ENCODE measurements at regions not wholly inside any gene's neighbourhood (a gene's known extent, or its start where the extent isn't known, plus 50 kb on each side); places are given as distances from the start of the nearest gene placed in this dataset.

DNA sequence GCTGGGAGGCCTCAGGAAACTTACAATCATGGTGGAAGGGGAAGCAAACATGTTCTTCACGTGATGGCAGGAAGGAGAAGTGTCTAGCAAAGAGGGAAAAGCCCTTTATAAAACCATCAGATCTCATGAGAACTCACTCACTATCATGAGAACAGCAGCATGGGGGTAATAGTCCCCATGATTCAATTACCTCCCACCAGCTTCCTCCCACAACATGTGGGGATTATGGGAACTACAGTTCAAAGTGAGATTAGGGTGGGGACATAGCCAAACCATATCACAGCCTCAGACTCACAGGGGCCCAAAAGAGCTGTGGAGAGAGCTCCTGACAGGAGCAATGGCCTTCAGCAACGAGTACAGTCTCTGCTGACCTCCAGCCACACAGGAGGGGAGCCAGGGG, 151.4 kb downstream of the GXYLT1 start:
- Histone ChIP-seq H3K4me1 (ENCODE audit: insufficient read depth, low read length, poor library complexity, severe bottlenecking) (no peaks in the 10 kb centered on the region), H3K79me2 (ENCODE audit: insufficient read depth, low read length) (no peaks in the 10 kb centered on the region), H2AFZ (ENCODE audit: low read length) (no peak overlapping the region), H3K4me2 (ENCODE audit: low read depth, low read length, poor library complexity, severe bottlenecking) (no peak overlapping the region), H3K9me2 (replicated peaks; ENCODE audit: low read depth, low read length) (no peaks in the 10 kb centered on the region), H3K4me3 (ENCODE audit: low read length, poor library complexity, severe bottlenecking) (no peak overlapping the region), H4K20me1 (ENCODE audit: insufficient read depth, low read length, poor library complexity, severe bottlenecking) (no peaks in the 10 kb centered on the region), H3K27me3 (ENCODE audit: insufficient read depth, low read length, poor library complexity, severe bottlenecking) (no peaks in the 10 kb centered on the region), H3K36me3 (ENCODE audit: insufficient read depth, low read length) (no peaks in the 10 kb centered on the region), H3F3A (ENCODE audit: low read depth) (no peaks in the 10 kb centered on the region), H3K9me3 (ENCODE audit: insufficient read depth, low read depth, low read length) (no peaks in the 10 kb centered on the region), H3K9ac (ENCODE audit: low read depth, low read length, poor library complexity, severe bottlenecking) (no peak overlapping the region)
- no peak for TF ChIP-seq EZH2phosphoT487 (IDR thresholded peaks at IDR 0.05; ENCODE audit: borderline replicate concordance)
- TF ChIP-seq, protein P1, sequence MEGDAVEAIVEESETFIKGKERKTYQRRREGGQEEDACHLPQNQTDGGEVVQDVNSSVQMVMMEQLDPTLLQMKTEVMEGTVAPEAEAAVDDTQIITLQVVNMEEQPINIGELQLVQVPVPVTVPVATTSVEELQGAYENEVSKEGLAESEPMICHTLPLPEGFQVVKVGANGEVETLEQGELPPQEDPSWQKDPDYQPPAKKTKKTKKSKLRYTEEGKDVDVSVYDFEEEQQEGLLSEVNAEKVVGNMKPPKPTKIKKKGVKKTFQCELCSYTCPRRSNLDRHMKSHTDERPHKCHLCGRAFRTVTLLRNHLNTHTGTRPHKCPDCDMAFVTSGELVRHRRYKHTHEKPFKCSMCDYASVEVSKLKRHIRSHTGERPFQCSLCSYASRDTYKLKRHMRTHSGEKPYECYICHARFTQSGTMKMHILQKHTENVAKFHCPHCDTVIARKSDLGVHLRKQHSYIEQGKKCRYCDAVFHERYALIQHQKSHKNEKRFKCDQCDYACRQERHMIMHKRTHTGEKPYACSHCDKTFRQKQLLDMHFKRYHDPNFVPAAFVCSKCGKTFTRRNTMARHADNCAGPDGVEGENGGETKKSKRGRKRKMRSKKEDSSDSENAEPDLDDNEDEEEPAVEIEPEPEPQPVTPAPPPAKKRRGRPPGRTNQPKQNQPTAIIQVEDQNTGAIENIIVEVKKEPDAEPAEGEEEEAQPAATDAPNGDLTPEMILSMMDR (conservative IDR thresholded peaks at IDR 0.05; ENCODE audit: low read length), result no peak

DNA sequence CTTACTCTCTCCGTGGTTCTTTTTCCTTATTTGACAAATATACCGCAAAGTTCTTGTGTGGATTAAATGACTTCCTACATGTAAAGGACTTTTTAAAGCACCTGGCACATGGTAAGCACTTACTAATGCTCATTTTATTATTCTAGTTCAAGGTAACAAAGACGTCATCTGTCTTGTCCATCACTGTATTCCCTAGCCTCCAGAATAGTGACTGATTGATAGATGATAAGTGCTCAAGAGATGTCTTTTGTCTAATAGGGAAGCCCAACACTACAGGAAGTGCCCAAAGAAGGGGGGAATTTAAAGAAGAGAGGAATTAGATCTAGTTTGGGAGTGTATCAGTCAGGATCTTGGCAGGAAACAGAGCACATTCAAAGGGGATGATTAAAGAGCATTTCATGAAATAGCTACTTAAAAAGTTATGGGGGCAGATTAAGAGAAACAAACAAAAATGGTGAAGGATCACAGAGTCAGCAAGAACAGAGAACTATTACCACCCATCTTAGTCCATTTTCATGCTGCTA, 151.9 kb downstream of the GXYLT1 start:
- Histone ChIP-seq H3K36me3 (ENCODE audit: insufficient read depth, low read length) (no peaks in the 10 kb centered on the region), H3K4me1 (ENCODE audit: insufficient read depth, low read length, poor library complexity, severe bottlenecking) (no peaks in the 10 kb centered on the region), H3F3A (ENCODE audit: low read depth) (no peaks in the 10 kb centered on the region), H2AFZ (ENCODE audit: low read length) (no peak overlapping the region), H3K79me2 (ENCODE audit: insufficient read depth, low read length) (no peaks in the 10 kb centered on the region), H3K4me3 (ENCODE audit: low read length, poor library complexity, severe bottlenecking) (no peak overlapping the region), H4K20me1 (ENCODE audit: insufficient read depth, low read length, poor library complexity, severe bottlenecking) (no peaks in the 10 kb centered on the region), H3K4me2 (ENCODE audit: low read depth, low read length, poor library complexity, severe bottlenecking) (no peak overlapping the region), H3K9ac (ENCODE audit: low read depth, low read length, poor library complexity, severe bottlenecking) (no peak overlapping the region), H3K9me3 (ENCODE audit: insufficient read depth, low read depth, low read length) (no peaks in the 10 kb centered on the region), H3K27me3 (ENCODE audit: insufficient read depth, low read length, poor library complexity, severe bottlenecking) (no peaks in the 10 kb centered on the region), H3K9me2 (replicated peaks; ENCODE audit: low read depth, low read length) (no peaks in the 10 kb centered on the region)
- TF ChIP-seq EZH2phosphoT487 (IDR thresholded peaks at IDR 0.05; ENCODE audit: borderline replicate concordance), result no peak
- TF ChIP-seq, protein P1 (conservative IDR thresholded peaks at IDR 0.05; ENCODE audit: low read length), result no peak

DNA sequence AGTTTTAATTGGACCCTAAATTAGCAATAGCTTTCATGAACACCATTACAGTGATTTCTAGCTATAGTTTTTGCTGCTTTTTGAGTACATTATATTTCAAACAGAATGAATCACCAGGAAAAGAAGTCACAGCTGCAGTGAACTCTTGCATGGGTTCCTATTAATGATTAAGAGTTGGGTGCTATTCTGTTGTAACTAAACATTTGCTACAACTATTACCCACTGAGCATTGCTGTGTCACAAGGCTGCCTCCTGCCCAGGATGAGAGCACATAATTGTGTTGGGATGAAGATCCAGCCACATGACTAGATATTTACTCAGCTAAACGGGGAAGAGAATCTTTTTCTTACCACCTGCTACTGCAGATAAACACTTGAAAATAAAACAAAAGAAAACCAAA, 152.7 kb downstream of the GXYLT1 start:
- no peaks in the 10 kb centered on the region for H3K27me3 ChIP-seq (ENCODE audit: insufficient read depth, low read length, poor library complexity, severe bottlenecking)
- no peaks in the 10 kb centered on the region for H3K4me1 ChIP-seq (ENCODE audit: insufficient read depth, low read length, poor library complexity, severe bottlenecking)
- H3K4me2 ChIP-seq (ENCODE audit: low read depth, low read length, poor library complexity, severe bottlenecking), result no peak overlapping the region
- H2AFZ ChIP-seq (ENCODE audit: low read length), result no peak overlapping the region
- no peaks in the 10 kb centered on the region for H3F3A ChIP-seq (ENCODE audit: low read depth)
- H3K79me2 ChIP-seq (ENCODE audit: insufficient read depth, low read length), result no peaks in the 10 kb centered on the region
- no peaks in the 10 kb centered on the region for H3K9me2 ChIP-seq (replicated peaks; ENCODE audit: low read depth, low read length)
- no peaks in the 10 kb centered on the region for H3K36me3 ChIP-seq (ENCODE audit: insufficient read depth, low read length)
- H3K9me3 ChIP-seq (ENCODE audit: insufficient read depth, low read depth, low read length), result no peaks in the 10 kb centered on the region
- H3K4me3 ChIP-seq (ENCODE audit: low read length, poor library complexity, severe bottlenecking), result no peak overlapping the region
- no peaks in the 10 kb centered on the region for H4K20me1 ChIP-seq (ENCODE audit: insufficient read depth, low read length, poor library complexity, severe bottlenecking)
- no peak overlapping the region for H3K9ac ChIP-seq (ENCODE audit: low read depth, low read length, poor library complexity, severe bottlenecking)
- TF ChIP-seq EZH2phosphoT487 (IDR thresholded peaks at IDR 0.05; ENCODE audit: borderline replicate concordance), result no peak
- TF ChIP-seq, protein P1 (conservative IDR thresholded peaks at IDR 0.05; ENCODE audit: low read length), result no peak

All from Loucy (cell line).